ENCODE measurements at regions not wholly inside any gene's neighbourhood (a gene's known extent, or its start where the extent isn't known, plus 50 kb on each side); places are given as distances from the start of the nearest gene placed in this dataset.

DNA sequence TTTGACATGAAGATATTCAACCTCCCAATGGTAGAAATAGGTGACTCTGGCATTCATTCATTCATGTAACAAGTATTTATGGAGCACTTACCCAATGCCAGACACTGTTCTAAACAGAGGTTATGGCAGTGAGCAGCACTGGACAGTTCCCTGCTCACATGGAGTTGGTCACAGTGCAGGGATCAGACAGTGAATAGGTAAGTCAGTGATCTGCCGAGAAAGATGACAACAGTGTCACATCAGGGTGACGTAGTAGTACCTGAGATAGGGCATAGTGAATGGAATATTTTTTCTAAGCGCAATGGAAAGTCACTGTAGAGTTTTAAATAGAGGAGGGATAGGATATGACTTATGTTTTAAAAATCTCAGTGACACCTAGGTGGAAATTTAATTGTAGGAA lies 791.4 kb upstream of the RBFOX1 start:
- no peak overlapping the region for H3K4me3 ChIP-seq
- TF ChIP-seq POLR2A (IDR thresholded peaks at IDR 0.05) = no peak
- TF ChIP-seq, protein P1, sequence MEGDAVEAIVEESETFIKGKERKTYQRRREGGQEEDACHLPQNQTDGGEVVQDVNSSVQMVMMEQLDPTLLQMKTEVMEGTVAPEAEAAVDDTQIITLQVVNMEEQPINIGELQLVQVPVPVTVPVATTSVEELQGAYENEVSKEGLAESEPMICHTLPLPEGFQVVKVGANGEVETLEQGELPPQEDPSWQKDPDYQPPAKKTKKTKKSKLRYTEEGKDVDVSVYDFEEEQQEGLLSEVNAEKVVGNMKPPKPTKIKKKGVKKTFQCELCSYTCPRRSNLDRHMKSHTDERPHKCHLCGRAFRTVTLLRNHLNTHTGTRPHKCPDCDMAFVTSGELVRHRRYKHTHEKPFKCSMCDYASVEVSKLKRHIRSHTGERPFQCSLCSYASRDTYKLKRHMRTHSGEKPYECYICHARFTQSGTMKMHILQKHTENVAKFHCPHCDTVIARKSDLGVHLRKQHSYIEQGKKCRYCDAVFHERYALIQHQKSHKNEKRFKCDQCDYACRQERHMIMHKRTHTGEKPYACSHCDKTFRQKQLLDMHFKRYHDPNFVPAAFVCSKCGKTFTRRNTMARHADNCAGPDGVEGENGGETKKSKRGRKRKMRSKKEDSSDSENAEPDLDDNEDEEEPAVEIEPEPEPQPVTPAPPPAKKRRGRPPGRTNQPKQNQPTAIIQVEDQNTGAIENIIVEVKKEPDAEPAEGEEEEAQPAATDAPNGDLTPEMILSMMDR (IDR thresholded peaks at IDR 0.05) = no peak
- DNase-seq = no peak
- H3K36me3 ChIP-seq (ENCODE audit: low read depth, missing control alignments) = no peaks in the 10 kb centered on the region
- WGBS, 2 donors = 62 to 78% methylated on average over 3 of the region's 3 CpGs
- H3K9me3 ChIP-seq = no peaks in the 10 kb centered on the region
- no peaks in the 10 kb centered on the region for H3K4me1 ChIP-seq
- no peaks in the 10 kb centered on the region for H3K27me3 ChIP-seq
- intact Hi-C loops (cut with DNase I; ENCODE audit: low total_unique reads) = no loop called here
- no peak overlapping the region for H3K27ac ChIP-seq

DNA sequence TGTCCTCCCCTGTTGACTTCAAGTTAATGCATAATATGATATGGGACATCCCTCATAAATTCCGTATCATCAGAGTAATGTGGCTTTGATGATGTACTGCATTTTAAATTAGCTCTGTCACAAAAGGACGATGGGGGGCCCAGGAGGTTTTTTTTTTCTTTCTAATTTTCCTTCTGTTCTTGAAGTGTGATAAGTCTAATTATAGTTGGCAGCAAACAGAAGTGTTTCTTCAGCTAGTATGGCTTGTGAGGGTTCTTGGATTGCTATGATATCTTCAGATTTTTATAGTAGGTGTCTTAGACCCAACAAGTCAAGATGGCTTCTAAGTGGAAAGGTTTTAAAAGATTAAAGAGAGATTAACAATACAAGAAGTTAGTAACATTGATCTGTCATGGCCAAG lies 796.2 kb upstream of the RBFOX1 start:
- no peak for DNase-seq
- no peaks in the 10 kb centered on the region for H3K27me3 ChIP-seq
- WGBS, 2 donors = 64 to 71% methylated on average over 2 of the region's 2 CpGs
- no peak overlapping the region for H3K27ac ChIP-seq
- intact Hi-C loops (cut with DNase I; ENCODE audit: low total_unique reads) = no loop called here
- H3K4me1 ChIP-seq = no peaks in the 10 kb centered on the region
- no peak overlapping the region for H3K4me3 ChIP-seq
- H3K9me3 ChIP-seq = no peaks in the 10 kb centered on the region
- no peaks in the 10 kb centered on the region for H3K36me3 ChIP-seq (ENCODE audit: low read depth, missing control alignments)
- no peak for TF ChIP-seq POLR2A (IDR thresholded peaks at IDR 0.05)
- TF ChIP-seq, protein P1 (IDR thresholded peaks at IDR 0.05) = no peak

DNA sequence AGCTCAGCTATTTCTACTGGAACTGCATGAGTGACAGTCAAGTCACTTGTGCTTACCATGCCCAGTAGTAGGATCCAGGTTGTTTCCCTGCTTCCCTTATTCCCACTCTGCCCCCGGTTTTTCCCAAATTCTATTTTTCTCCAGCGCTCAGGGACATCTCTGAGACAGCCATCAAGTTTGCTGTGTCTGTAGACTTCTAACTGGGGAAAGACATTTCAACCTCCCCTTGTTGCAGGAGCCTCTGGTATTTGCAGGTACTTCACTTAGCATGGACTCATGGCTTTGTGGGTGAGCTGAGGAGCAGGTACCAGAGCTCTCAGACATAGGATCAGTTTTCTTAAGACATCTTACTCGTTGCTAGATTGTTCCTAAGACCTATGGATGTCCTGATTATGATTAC lies 801.6 kb upstream of the RBFOX1 start:
- intact Hi-C loops (cut with DNase I; ENCODE audit: low total_unique reads) = no loop called here
- Histone ChIP-seq H3K9me3 (no peaks in the 10 kb centered on the region), H3K36me3 (ENCODE audit: low read depth, missing control alignments) (no peaks in the 10 kb centered on the region), H3K4me3 (no peak overlapping the region), H3K27ac (no peak overlapping the region), H3K4me1 (no peaks in the 10 kb centered on the region), H3K27me3 (no peaks in the 10 kb centered on the region)
- WGBS, 2 donors = 72 to 80% methylated on average over 3 of the region's 3 CpGs
- TF ChIP-seq, protein P1 (IDR thresholded peaks at IDR 0.05) = no peak
- TF ChIP-seq POLR2A (IDR thresholded peaks at IDR 0.05) = no peak
- no peak for DNase-seq

DNA sequence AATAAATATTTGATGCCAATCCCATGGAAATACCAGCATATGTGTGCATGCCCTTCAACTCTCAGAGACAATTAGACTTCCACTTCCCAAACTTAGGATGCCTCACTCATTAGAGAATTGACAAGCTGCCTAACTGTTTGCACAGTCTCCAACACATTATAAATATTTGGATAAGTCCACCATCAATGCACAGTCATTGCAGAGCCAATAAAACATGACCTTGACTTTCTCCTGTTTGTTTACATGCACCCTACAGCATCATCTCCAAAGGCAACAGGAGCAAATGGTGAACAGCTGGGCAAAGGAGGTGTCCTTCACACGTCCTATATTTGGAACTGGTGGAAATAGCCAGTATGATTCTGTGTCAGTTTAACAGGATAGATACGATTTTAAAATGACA lies 804.4 kb upstream of the RBFOX1 start:
- H3K4me3 ChIP-seq = no peak overlapping the region
- H3K9me3 ChIP-seq = no peaks in the 10 kb centered on the region
- H3K4me1 ChIP-seq = no peaks in the 10 kb centered on the region
- H3K36me3 ChIP-seq (ENCODE audit: low read depth, missing control alignments) = no peaks in the 10 kb centered on the region
- H3K27ac ChIP-seq = no peak overlapping the region
- intact Hi-C loops (cut with DNase I; ENCODE audit: low total_unique reads) = no loop called here
- 42 to 52% methylated on average over 2 of the region's 2 CpGs for WGBS, 2 donors
- no peak for TF ChIP-seq POLR2A (IDR thresholded peaks at IDR 0.05)
- TF ChIP-seq, protein P1 (IDR thresholded peaks at IDR 0.05) = no peak
- DNase-seq = no peak
- no peaks in the 10 kb centered on the region for H3K27me3 ChIP-seq

DNA sequence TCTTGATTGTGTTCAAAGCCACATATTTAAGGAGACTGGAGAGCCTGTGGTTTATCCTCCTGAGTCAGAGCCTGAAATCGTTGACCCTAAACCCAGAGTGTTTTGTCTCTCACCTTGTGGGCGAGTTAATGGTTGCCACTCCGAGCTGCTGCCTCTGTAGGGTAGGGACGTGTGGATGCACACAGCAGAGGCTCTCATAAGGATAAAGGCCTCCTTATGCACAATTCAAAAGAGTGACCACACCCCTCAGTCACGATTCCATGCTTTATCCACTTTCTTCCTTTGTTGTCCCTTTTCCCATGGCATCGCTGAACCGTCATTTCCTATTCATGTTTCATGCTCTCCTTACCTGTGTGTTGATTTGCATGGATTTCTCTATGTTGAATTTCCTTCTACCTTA lies 805.0 kb upstream of the RBFOX1 start:
- no peaks in the 10 kb centered on the region for H3K4me1 ChIP-seq
- H3K27ac ChIP-seq = no peak overlapping the region
- no peak overlapping the region for H3K4me3 ChIP-seq
- H3K36me3 ChIP-seq (ENCODE audit: low read depth, missing control alignments) = no peaks in the 10 kb centered on the region
- H3K27me3 ChIP-seq = no peaks in the 10 kb centered on the region
- DNase-seq = no peak
- intact Hi-C loops (cut with DNase I; ENCODE audit: low total_unique reads) = no loop called here
- TF ChIP-seq, protein P1 (IDR thresholded peaks at IDR 0.05) = no peak
- TF ChIP-seq POLR2A (IDR thresholded peaks at IDR 0.05) = no peak
- 80 to 83% methylated on average over 7 of the region's 7 CpGs for WGBS, 2 donors
- H3K9me3 ChIP-seq = no peaks in the 10 kb centered on the region
